ENCODE measurements at regions not wholly inside any gene's neighbourhood (a gene's known extent, or its start where the extent isn't known, plus 50 kb on each side); places are given as distances from the start of the nearest gene placed in this dataset.

GRCh38 chr3:22537560-22537959, 665.6 kb upstream of the UBE2E2 start:
- no peak for ATAC-seq
- DNase-seq, result no peak
- H3K4me3 ChIP-seq, result no peak overlapping the region
- TF ChIP-seq CTCF (IDR thresholded peaks at IDR 0.05), result no peak
- intact Hi-C loops (cut with DNase I, micrococcal nuclease), result no loop called here
- no peaks in the 10 kb centered on the region for H3K9me3 ChIP-seq
- no peaks in the 10 kb centered on the region for H3K36me3 ChIP-seq (ENCODE audit: low read depth)
- no peaks in the 10 kb centered on the region for H3K4me1 ChIP-seq (ENCODE audit: low read depth)

GRCh38 chr3:22542311-22542710, 660.8 kb upstream of the UBE2E2 start:
- intact Hi-C loops (cut with DNase I, micrococcal nuclease), result no loop called here
- TF ChIP-seq CTCF (IDR thresholded peaks at IDR 0.05), result no peak
- Histone ChIP-seq H3K4me1 (ENCODE audit: low read depth) (no peaks in the 10 kb centered on the region), H3K4me3 (no peak overlapping the region), H3K36me3 (ENCODE audit: low read depth) (no peaks in the 10 kb centered on the region), H3K9me3 (no peaks in the 10 kb centered on the region)
- ATAC-seq, result no peak
- no peak for DNase-seq

GRCh38 chr3:22555753-22556435, 647.2 kb upstream of the UBE2E2 start:
- no peak for TF ChIP-seq CTCF (IDR thresholded peaks at IDR 0.05)
- DNase-seq, result no peak
- no peak for ATAC-seq
- no peak overlapping the region for H3K4me3 ChIP-seq
- no peaks in the 10 kb centered on the region for H3K9me3 ChIP-seq
- no peaks in the 10 kb centered on the region for H3K36me3 ChIP-seq (ENCODE audit: low read depth)
- intact Hi-C loops (cut with DNase I, micrococcal nuclease), result no loop called here
- no peaks in the 10 kb centered on the region for H3K4me1 ChIP-seq (ENCODE audit: low read depth)

GRCh38 chr3:22565393-22565792, 637.7 kb upstream of the UBE2E2 start:
- no peak for TF ChIP-seq CTCF (IDR thresholded peaks at IDR 0.05)

GRCh38 chr3:22568285-22568684, 634.8 kb upstream of the UBE2E2 start:
- DNase-seq (no peak), ATAC-seq (no peak)
- Histone ChIP-seq H3K4me3 (no peak overlapping the region), H3K36me3 (ENCODE audit: low read depth) (no peaks in the 10 kb centered on the region), H3K9me3 (no peaks in the 10 kb centered on the region), H3K4me1 (ENCODE audit: low read depth) (no peaks in the 10 kb centered on the region)
- no peak for TF ChIP-seq CTCF (IDR thresholded peaks at IDR 0.05)
- intact Hi-C loops (cut with DNase I, micrococcal nuclease), result loop anchor here in 1 of 2 donors (10.0 kb wide), 1 partner anchor 317 kb away; no protein-coding TSS in a partner anchor

More at GRCh38 chr3:22565393-22565792, 637.7 kb upstream of the UBE2E2 start:
- no peak for DNase-seq
- H3K9me3 ChIP-seq, result no peaks in the 10 kb centered on the region
- intact Hi-C loops (cut with DNase I, micrococcal nuclease), result loop anchor here in 1 of 2 donors (10.0 kb wide), 1 partner anchor 319 kb away; no protein-coding TSS in a partner anchor
- H3K4me3 ChIP-seq, result no peak overlapping the region
- no peaks in the 10 kb centered on the region for H3K36me3 ChIP-seq (ENCODE audit: low read depth)
- ATAC-seq, result no peak
- H3K4me1 ChIP-seq (ENCODE audit: low read depth), result no peaks in the 10 kb centered on the region

All from mucosa of descending colon (tissue), 3 donors.